Astrocyte (in vitro differentiated cells and primary cell): ENCODE measurements at regions not wholly inside any gene's neighbourhood (a gene's known extent, or its start where the extent isn't known, plus 50 kb on each side); places are given as distances from the start of the nearest gene placed in this dataset.

Experiments used
- EZH2 ChIP-seq: IDR thresholded peaks from 2 replicates; pipeline ENCODE4 v1.6.1; 2012; ENCODE audit warnings: mild to moderate bottlenecking, low read length, inconsistent platforms; ENCODE audit not compliant: insufficient read depth
- TF ChIP-seq, protein P1 (sequence below): IDR thresholded peaks from 2 replicates; pipeline ENCODE4 v1.5.1; 2011; ENCODE audit warnings: low read depth, mild to moderate bottlenecking, inconsistent platforms, low read length, moderate library complexity; ENCODE audit not compliant: insufficient read depth

DNA sequence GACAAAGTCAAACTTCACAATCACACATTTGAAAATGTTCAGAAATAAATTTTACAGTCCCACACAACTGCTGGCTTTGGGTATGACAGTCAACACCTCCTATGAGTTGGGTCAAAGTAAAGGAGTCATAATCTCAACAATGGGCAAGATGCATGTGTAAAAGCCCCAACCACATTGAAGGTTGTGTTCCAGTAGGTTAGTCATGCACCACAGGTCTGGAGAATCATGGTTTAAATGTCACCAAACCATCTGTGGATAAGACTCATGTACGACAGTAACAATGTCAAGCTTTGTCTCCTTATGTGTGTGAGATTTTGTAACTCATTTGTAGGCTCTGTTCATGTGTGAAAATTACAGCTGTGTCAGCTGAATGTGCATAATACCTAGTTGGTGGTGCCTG lies 1065.7 kb upstream of the AMELY start:
- TF ChIP-seq, protein P1, sequence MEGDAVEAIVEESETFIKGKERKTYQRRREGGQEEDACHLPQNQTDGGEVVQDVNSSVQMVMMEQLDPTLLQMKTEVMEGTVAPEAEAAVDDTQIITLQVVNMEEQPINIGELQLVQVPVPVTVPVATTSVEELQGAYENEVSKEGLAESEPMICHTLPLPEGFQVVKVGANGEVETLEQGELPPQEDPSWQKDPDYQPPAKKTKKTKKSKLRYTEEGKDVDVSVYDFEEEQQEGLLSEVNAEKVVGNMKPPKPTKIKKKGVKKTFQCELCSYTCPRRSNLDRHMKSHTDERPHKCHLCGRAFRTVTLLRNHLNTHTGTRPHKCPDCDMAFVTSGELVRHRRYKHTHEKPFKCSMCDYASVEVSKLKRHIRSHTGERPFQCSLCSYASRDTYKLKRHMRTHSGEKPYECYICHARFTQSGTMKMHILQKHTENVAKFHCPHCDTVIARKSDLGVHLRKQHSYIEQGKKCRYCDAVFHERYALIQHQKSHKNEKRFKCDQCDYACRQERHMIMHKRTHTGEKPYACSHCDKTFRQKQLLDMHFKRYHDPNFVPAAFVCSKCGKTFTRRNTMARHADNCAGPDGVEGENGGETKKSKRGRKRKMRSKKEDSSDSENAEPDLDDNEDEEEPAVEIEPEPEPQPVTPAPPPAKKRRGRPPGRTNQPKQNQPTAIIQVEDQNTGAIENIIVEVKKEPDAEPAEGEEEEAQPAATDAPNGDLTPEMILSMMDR: no peak
- no peak for TF ChIP-seq EZH2
